Testis (tissue), 2 donors: ENCODE measurements at regions not wholly inside any gene's neighbourhood (a gene's known extent, or its start where the extent isn't known, plus 50 kb on each side); places are given as distances from the start of the nearest gene placed in this dataset.

Source experiments
- CTCF ChIP-seq, 3 experiments: fragments of 450-650 bp in 2 of 3; fragments of 200-600 bp in 1 of 3; sonication (generic) in 1 of 3; IDR thresholded peaks; one replicate each; pipeline ENCODE4 v1.5.1; 2016 to 2019; ENCODE audit warnings: antibody characterized with exemption in 3 of 3, mild to moderate bottlenecking in 2 of 3, moderate library complexity in 1 of 3
- POLR2A ChIP-seq: fragments of 450-650 bp; IDR thresholded peaks from one replicate; pipeline ENCODE4 v1.6.1; 2017; ENCODE audit warnings: antibody characterized with exemption, mild to moderate bottlenecking, moderate library complexity

DNA sequence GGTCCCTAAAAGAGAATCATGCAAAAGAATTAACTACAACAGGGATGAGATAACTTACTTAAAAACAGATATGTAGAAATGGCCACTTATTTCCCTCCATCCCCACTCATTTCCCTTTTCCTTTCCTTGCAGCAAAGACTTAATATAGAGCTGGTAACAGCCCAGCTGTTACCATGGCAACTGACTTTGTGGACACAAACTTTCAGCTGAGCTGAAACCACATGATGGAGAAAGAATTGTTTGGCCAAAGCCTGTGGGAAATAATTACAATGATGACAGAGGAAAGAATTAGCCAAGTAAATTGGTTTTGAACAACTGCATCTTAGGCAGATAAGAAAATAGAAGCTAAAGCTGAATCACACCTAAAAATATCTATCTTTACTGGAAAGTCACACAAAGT lies 364.9 kb downstream of the GALC start:
- no peak for TF ChIP-seq POLR2A
- no peak for TF ChIP-seq CTCF (IDR thresholded peaks at IDR 0.05)
